Panc1 (cell line): ENCODE measurements at regions not wholly inside any gene's neighbourhood (a gene's known extent, or its start where the extent isn't known, plus 50 kb on each side); places are given as distances from the start of the nearest gene placed in this dataset.

ENCODE experiments used
- ATAC-seq: fragments of 200-7000 bp; cut with Tn5 transposase; 2 replicates; pipeline ENCODE4 v1.9.1; 2020; ENCODE audit warnings: mild to moderate bottlenecking, moderate library complexity
- BruUV-seq: library from RNA; stranded (reverse); fragments of 400-500 nt; replicated peaks from 2 replicates; lab custom pipeline; 2021; lab: Mats Ljungman, UMichigan
- CTCF ChIA-PET: fragments of 300-600 bp; sonication (Branson Sonifier 250); formaldehyde crosslinking; loops from one replicate; lab custom pipeline; 2022; ENCODE audit warnings: antibody characterized with exemption; lab: Charles Lee
- POLR2A ChIA-PET: fragments of 300-600 bp; sonication (Branson Sonifier 250); formaldehyde crosslinking; loops from one replicate; lab custom pipeline; 2022; ENCODE audit warnings: antibody characterized with exemption; lab: Charles Lee
- DNase-seq: peaks from one replicate; pipeline ENCODE4 v3.0.0-alpha.2; 2010; ENCODE audit warnings: low read depth, low spot score
- H3K27ac ChIP-seq: 2 replicates; pipeline ENCODE4 v1.5.1; 2011; ENCODE audit warnings: mild to moderate bottlenecking, low read length, inconsistent platforms
- H3K27me3 ChIP-seq: fragments of 200-500 bp; sonication (Bioruptor generic); 2 replicates; pipeline ENCODE4 v1.6.0; 2014; ENCODE audit warnings: low read length, inconsistent platforms; ENCODE audit not compliant: control insufficient read depth, insufficient read depth
- H3K36me3 ChIP-seq: fragments of 200-500 bp; sonication (Bioruptor generic); 2 replicates; pipeline ENCODE4 v1.5.1; 2014; ENCODE audit warnings: inconsistent platforms, mild to moderate bottlenecking, low read length, moderate library complexity; ENCODE audit not compliant: control insufficient read depth, insufficient read depth
- H3K4me1 ChIP-seq: 2 replicates; pipeline ENCODE4 v1.5.1; 2011; ENCODE audit warnings: inconsistent platforms, mild to moderate bottlenecking, low read length, moderate library complexity; ENCODE audit not compliant: control insufficient read depth, insufficient read depth
- H3K4me3 ChIP-seq, 2 experiments: 2 replicates each; pipeline ENCODE4 v1.5.1; 2011 to 2012; ENCODE audit warnings: low read depth in 2 of 2, low read length in 2 of 2, mild to moderate bottlenecking in 2 of 2, inconsistent platforms in 1 of 2, moderate library complexity in 1 of 2
- H3K9me3 ChIP-seq: fragments of 200-500 bp; sonication (Bioruptor generic); 2 replicates; pipeline ENCODE4 v1.5.1; 2014; ENCODE audit warnings: low read depth, mild to moderate bottlenecking, inconsistent platforms, low read length, moderate library complexity; ENCODE audit not compliant: control insufficient read depth, insufficient read depth
- CTCF ChIP-seq: fragments of 450-650 bp; IDR thresholded peaks from 2 replicates; pipeline ENCODE4 v1.5.1; 2017; ENCODE audit warnings: mild to moderate bottlenecking
- POLR2AphosphoS5 ChIP-seq: IDR thresholded peaks from 2 replicates; pipeline ENCODE4 v1.6.1; 2012; ENCODE audit warnings: mild to moderate bottlenecking, low read depth, low read length, moderate library complexity
- REST ChIP-seq, 2 experiments: IDR thresholded peaks; 2 replicates each; pipeline ENCODE4 v1.6.1; 2011 to 2012; ENCODE audit warnings: low read depth in 2 of 2, control low read depth in 1 of 2, low read length in 1 of 2, mild to moderate bottlenecking in 1 of 2, moderate library complexity in 1 of 2; ENCODE audit not compliant: insufficient read depth in 1 of 2
- SIN3A ChIP-seq: IDR thresholded peaks from 2 replicates; pipeline ENCODE4 v1.6.1; 2012; ENCODE audit warnings: low read depth, mild to moderate bottlenecking, low read length, moderate library complexity, borderline replicate concordance; ENCODE audit not compliant: insufficient read depth
- TCF7L2 ChIP-seq: IDR thresholded peaks from 2 replicates; pipeline ENCODE4 v1.6.1; 2011; ENCODE audit warnings: mild to moderate bottlenecking, low read depth, low read length, inconsistent platforms
- in situ Hi-C: cut with HindIII; loops from 2 replicates; pipeline ENCODE4 v1.10.0; 2016; ENCODE audit warnings: low sequenced_read_pairs, low pct_unique_long_range_greater_than_20kb
- intact Hi-C: fragments of 100-400 bp; cut with micrococcal nuclease; formaldehyde crosslinking; loops from one replicate; pipeline ENCODE4 v1.10.0; 2022; ENCODE audit not compliant: unreplicated experiment

- ATAC-seq = no peak
- Histone ChIP-seq H3K4me1 (no peaks in the 10 kb centered on the region), H3K36me3 (no peaks in the 10 kb centered on the region), H3K27ac (no peak overlapping the region), H3K9me3 (no peaks in the 10 kb centered on the region), H3K4me3 (no peak overlapping the region), H3K27me3 (no peaks in the 10 kb centered on the region; the same call in 1 of the 2 replicates)
- POLR2A ChIA-PET = no interaction called here
- in situ Hi-C loops (no loop called here), intact Hi-C loops (no loop called here)
- CTCF ChIA-PET = no interaction called here
- BruUV-seq = no TSS peak
- TF ChIP-seq SIN3A (no peak), REST (IDR thresholded peaks at IDR 0.05; ENCODE audit: insufficient read depth in 1 of 2, low read depth in 2 of 2, low read length in 1 of 2) (no peak), POLR2AphosphoS5 (no peak), CTCF (no peak), TCF7L2 (no peak)
- DNase-seq = no peak
Observed at GRCh38 chr12:115387467-115387901, 703.5 kb upstream of the TBX3 start.

GRCh38 chr12:115386946-115387345 is 703.0 kb upstream of the TBX3 start:
- ChIA-PET CTCF (no interaction called here), POLR2A (no interaction called here)
- in situ Hi-C loops (no loop called here), intact Hi-C loops (no loop called here)
- ATAC-seq = no peak
- Histone ChIP-seq H3K36me3 (no peaks in the 10 kb centered on the region), H3K4me1 (no peaks in the 10 kb centered on the region), H3K4me3 (no peak overlapping the region), H3K27ac (no peak overlapping the region), H3K27me3 (no peaks in the 10 kb centered on the region; the same call in 1 of the 2 replicates), H3K9me3 (no peaks in the 10 kb centered on the region)
- DNase-seq = no peak
- TF ChIP-seq TCF7L2 (no peak), POLR2AphosphoS5 (no peak), REST (IDR thresholded peaks at IDR 0.05; ENCODE audit: insufficient read depth in 1 of 2, low read depth in 2 of 2, low read length in 1 of 2) (no peak), CTCF (no peak), SIN3A (no peak)
- BruUV-seq = no TSS peak
